ENCODE measurements at regions not wholly inside any gene's neighbourhood (a gene's known extent, or its start where the extent isn't known, plus 50 kb on each side); places are given as distances from the start of the nearest gene placed in this dataset.

DNA sequence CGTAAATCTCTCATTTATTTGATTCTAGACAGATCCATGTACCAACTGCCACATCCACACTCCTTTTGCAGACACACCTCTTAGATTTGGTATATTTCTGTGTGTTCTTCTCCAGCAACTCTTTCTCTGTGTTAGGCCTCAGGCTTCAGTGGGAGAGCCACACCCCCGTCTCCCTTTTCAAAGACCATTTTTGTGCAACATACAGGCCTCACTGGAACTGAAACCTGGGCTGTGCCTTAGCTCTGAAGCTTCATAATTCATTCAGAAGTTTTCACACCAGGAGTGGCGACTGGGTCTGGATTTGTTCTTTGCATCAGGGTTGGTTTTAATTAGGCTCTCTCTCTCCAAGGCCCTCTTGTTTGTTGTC, 170.2 kb downstream of the THBS2 start:
- TF ChIP-seq, protein P1, sequence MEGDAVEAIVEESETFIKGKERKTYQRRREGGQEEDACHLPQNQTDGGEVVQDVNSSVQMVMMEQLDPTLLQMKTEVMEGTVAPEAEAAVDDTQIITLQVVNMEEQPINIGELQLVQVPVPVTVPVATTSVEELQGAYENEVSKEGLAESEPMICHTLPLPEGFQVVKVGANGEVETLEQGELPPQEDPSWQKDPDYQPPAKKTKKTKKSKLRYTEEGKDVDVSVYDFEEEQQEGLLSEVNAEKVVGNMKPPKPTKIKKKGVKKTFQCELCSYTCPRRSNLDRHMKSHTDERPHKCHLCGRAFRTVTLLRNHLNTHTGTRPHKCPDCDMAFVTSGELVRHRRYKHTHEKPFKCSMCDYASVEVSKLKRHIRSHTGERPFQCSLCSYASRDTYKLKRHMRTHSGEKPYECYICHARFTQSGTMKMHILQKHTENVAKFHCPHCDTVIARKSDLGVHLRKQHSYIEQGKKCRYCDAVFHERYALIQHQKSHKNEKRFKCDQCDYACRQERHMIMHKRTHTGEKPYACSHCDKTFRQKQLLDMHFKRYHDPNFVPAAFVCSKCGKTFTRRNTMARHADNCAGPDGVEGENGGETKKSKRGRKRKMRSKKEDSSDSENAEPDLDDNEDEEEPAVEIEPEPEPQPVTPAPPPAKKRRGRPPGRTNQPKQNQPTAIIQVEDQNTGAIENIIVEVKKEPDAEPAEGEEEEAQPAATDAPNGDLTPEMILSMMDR (IDR thresholded peaks at IDR 0.05): no peak
- TF ChIP-seq POLR2A (IDR thresholded peaks at IDR 0.05): no peak
